NAMALWA (cell line): ENCODE measurements at regions not wholly inside any gene's neighbourhood (a gene's known extent, or its start where the extent isn't known, plus 50 kb on each side); places are given as distances from the start of the nearest gene placed in this dataset.

Experiments
- DNase-seq: peaks from one replicate; pipeline ENCODE4 v3.0.0-alpha.2; 2015; ENCODE audit warnings: low spot score

GRCh38 chr2:12419803-12420202 lies 296.9 kb upstream of the TRIB2 start:
- no peak for DNase-seq

DNA sequence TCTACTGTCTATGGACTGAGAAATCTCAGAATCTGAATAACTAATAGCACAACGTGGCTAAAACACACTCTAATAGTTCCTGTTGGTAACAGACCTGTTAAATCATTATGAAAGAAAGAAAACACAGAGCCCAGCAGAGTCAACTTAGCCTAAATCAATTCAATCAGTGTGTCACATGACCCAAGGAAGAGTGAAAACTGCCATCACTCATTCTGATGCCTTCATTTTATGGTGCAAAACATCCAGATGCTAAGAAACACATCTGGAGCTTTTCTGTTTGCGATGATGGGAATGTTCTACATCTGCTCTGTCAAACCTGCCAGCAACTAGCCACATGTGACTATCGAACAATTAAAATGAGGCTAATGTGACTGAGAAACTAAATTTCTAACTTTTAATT lies 295.7 kb upstream of the TRIB2 start:
- no peak for DNase-seq

DNA sequence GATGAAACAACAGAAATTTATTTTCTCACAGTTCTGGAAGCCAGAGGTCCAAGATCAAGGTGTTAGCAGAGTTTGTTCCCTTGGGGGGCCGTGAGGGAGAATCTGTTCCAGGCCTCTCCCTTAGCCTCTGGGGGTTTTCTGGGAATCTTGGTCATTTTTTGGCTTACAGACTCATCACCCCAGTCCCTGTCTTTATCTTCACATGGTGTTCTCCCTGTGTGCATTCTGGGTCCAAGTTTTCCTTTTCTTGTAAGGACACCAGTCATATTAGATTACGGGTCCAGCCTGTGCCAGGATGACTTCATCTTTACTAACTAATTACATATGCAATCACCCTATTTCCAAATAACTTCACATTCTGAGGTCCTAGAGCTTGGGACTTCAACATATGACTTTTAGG lies 292.5 kb upstream of the TRIB2 start:
- no peak for DNase-seq

DNA sequence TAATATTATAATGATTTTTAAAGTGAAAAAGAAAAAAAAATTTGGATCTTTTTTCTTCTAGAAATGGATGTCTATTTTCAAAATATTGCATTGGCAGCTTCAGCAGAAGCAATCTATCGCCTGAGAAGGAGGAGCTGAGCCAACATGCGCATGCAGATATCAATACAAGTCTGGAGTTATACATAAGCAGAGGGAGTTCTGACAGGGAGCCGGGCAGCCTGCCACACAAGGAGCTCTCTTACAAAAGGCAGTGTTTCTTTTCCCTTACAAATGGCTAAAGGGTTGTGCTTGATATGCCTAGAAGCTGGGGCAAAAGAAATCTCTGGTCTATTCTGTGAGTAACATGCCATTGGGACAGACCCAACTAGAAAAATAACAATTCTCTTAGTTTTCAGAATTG lies 291.9 kb upstream of the TRIB2 start:
- no peak for DNase-seq

DNA sequence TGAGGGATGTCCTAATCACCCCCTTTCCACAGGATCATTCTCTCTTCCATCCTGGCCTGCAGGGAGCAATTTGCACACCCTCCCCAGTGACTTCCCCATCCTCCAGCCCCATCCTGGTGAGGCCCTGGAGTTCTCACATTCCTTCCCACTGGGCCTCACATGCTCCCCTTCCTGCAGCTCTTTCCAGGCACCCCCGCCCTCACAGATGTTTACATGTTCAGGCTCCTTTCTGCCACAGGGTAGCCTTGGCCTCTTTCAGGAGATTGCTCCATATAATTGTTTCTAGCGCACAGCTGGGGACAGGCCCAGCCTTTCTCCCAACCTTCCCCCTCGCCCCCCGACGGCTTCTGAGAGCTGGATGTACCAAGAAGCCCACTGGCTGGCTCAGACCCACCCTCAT lies 288.4 kb upstream of the TRIB2 start:
- no peak for DNase-seq

DNA sequence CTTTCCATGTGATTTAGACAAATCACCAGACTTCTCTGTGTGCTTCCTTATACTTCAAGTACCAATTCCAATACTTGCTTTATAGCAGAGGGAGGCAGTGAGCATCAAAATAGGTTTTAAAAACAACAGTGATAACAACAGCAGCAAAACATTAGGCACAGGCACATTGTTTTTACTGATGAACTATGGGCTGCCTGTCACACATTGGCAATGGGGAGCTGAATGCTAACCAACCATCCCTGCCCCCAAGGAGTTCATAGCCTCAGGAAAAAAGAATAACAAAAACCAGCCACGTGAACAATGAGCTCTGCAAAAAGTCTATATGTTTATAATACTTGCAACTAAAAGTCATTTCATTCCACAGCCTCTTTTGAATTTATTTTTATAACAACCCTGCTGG lies 287.9 kb upstream of the TRIB2 start:
- no peak for DNase-seq

DNA sequence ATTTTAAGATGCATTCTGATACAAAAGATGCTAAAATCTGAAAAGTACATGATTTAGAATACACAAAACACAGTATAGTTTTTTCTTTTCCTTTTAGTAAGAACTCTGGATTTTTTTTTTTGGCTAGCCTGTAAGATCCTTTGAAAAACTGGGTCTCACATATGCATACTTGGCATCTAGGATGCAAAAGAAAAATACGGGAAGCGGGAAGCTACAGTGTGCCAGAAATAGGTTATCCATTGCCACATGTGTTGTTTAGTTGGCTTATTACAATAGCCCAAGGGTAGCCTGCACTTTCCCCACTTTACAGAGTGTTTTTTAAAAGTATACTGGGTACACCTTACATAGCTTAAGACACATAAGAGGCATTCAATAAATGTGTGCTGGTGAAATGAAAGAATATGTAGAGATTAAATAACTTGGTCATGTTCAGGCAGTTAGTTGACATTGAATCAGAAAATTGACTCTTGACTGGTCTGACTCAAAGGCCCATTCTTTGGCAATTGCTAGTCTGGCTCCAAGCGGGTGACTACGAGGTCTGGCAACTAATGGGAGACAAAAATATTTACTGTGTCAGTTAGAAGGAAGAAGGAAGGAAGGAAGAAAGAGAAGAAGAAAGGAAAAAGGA lies 286.8 kb upstream of the TRIB2 start:
- no peak for DNase-seq

DNA sequence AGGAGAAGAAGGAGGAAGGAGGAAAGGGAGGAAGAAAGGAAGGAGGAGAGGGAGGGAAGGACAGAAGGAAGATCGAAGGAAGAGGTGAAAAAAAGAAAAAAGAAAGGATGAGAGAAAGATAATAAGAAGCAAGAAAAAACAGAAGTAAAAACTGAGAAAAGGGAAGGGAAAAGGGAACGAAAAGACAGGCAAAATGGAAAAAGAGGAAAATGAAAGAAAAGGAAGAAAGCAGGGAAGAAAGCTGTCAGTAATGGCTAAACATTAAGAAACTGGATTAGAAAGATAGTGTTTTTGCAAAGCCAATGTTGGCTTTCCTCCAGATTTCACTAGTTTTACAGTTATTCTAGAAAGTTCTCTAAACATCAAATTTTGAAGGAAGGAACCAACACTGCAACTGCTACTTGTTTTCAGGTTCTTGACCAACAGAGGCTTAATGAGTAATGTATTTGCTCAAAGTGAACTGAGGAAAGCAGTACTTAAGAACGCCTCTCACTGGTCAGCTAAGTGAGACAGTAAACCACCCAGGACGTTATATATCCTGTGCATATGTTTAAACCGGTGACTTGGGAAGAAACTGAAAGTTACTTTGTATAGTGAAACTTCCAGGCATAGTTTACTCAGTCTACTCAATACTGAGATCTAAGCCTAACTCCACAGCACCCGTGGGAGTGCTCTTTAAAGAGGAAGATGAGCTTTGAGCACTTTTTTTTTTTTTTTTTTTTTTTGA lies 286.2 kb upstream of the TRIB2 start:
- no peak for DNase-seq

DNA sequence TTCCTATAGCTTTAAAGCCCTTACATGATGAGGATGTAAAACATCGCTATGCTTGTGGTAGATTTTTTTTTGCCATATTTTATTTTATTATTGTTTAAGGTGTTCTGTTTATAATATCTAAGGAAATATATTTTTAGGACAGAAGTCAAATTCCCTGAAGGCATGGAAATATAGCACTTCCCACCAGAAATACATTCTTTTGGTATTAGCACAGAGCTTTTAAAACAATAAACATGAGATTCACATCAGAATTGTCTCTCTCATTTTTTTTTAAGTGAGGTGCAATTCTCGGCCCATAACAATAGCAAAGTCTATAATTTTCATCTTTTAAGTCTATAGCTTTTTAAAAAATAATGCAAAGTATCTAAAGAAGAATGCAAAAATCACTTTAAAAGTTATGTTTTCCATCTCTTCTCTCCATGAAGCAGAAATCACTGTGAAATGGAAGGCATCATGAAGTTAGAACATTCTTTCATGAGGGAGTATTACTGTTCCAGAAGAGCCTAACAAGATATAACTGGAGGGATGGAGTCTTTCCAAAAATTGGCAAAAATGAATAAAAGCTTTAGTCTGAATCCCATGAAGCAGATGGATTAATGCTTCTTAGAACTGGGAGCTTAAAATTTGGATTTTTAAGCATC lies 283.6 kb upstream of the TRIB2 start:
- DNase-seq = no peak

- DNase-seq = no peak
Measured at GRCh38 chr2:12433626-12433990, 283.1 kb upstream of the TRIB2 start.

GRCh38 chr2:12434630-12435098 lies 282.1 kb upstream of the TRIB2 start:
- DNase-seq = no peak

DNA sequence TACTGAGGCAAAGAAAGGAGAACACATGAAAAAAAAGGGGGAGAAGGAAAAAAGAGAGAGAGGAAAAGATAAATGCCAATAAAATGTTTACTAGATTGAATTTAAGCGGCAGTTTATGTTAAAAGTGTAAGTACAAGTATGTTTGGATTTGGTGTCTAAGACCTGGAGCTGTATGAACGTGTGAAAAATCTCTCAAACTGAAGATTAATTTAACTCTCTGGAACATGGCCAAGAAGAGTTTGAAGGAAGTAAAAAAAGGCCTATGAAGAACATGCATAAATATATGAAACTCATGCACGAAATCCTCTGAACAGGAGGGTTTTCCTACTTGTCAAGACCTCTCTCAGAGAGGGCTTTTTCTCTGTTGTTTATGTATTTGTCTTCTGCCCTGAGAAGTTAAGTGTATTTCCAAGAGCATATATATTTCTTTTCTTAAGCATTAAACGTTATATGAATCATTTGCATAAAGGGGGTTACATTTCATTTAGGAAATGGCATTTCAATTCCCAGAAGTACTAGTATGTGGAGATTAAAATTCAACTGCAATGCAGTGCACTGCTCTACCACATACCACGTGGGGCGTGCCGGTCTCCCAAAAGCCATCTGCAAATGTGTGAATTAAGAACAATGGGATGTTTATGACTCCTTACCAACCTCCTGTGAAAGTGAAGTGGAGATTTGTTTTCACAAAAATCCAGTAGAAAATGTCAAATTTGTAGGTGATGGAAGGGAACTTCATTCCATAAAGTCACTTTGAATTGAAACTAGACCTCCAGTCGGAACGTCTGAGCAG lies 281.1 kb upstream of the TRIB2 start:
- DNase-seq = no peak

DNA sequence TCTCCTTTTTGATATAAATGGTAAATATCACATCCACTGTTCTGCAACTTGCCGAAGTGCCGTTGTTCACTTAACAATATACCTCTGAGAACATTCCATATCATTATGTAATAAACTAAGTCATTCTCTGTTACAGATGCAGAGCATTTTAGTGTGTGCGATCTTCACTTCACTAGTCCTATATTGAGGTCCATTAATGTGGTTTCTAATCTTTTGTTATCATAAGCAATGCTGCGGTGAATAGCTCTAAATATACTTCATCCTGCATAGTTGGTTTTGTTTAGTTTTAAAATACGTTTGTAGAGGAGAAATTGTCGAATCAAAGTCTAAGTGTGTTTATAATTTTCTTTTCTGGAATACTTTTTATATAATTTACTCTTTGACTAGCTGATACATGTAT lies 280.3 kb upstream of the TRIB2 start:
- no peak for DNase-seq

DNA sequence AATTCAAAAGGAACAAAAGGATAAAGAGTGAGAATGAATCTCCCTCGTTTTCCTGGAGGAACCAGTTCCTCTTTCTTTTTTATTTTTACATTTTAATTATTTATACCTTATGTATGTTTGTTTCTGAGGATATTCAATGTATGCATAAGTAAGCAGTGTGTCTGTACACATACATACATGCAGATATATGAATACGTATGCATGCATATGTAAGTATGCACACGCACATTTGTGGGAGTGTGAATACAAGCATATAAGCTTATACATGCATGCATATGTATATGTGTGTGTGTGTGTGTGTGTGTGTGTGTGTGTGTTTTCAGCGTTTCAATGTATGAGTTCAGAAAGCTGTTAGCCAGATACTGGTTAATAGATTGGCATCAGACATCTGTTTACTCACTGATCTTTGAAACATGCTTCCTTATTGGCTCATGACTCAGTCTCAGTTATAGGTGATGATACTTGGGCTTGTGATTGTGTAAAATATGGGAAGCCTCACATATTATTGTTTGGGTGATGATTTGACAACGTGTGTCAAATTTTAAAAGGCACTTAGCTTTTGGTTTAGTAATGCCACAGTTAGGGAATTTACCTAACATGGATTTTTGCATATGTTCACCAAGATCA lies 279.7 kb upstream of the TRIB2 start:
- DNase-seq = no peak

GRCh38 chr2:12440731-12441130 lies 276.0 kb upstream of the TRIB2 start:
- DNase-seq = no peak

GRCh38 chr2:12441750-12442475 lies 274.8 kb upstream of the TRIB2 start:
- DNase-seq = no peak

DNA sequence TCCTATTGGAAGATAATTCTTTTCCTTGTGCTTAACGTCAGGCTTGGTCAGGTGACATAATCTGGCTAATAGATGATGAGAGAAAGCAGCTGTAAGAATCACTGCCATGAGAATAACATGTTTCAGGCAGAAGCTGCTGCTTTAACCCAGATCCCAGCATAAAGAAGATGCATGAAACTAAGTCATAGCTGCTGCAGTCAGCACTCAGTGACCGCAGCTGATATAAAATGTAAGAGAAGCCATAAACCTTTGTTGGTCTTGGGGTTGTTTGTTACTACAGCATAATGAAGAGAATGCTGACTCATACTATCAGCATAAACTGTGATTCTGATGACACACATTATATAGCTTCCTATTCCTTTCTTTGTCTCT lies 274.3 kb upstream of the TRIB2 start:
- DNase-seq = no peak

GRCh38 chr2:12448846-12449505 lies 267.8 kb upstream of the TRIB2 start:
- DNase-seq = no peak

DNA sequence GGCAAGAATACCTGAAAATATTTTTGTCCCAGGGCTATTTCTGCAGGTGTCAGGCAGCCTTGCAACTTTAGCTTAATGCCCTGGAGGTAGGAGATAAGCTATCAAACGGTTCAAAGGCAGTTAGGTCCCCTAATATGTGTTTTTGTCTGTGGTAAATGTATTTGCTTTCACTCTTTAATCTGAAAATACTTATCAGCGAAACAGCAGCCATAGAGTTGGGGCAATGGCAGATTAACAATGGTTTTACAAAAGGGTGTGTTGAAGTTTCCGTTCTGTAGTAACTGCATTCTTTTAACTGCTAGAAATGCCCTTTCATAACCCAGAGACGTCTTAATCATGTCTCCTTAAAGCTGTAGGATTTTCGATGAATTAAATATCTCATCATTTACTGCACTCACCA lies 265.0 kb upstream of the TRIB2 start:
- DNase-seq = no peak

DNA sequence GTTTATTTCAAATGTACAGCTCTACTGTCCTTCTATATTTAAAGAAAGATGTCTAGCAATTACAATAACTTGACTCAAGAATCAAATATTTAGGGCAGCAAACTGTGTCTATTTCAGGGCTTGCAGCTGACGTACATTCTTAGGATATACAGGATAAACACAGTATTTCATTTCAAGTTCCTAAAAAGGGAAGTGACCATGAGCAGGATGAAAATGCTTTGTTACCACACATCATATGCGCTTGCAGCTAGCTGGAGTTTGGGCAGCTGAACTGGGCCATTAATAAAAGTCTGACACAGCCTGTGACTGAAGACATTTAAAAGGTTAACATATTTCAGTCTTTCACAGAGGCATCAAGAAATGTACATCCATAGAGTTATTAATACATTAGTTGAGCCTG lies 264.6 kb upstream of the TRIB2 start:
- peak; percentile 23 for DNase-seq

DNA sequence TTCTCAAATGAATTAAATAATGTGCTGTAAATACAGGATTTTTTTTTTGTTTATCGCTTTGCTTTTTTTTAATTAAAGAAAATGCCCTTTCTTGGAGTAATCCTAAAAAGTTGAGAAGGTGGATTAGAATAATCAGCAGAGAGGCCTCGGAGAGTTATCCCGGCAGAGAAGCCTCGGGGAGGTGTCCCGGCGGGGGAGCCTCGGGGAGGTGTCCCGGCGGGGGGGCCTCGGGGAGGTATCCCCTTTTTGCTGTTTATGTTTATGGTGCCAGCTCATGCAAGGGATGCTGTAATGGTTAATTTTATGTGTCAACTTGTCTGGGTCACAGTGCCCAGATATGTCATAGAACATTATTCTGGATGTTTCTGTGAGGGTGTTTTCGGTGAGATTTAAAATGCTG lies 263.0 kb upstream of the TRIB2 start:
- DNase-seq = no peak
